LoVo (cell line): ENCODE measurements at regions not wholly inside any gene's neighbourhood (a gene's known extent, or its start where the extent isn't known, plus 50 kb on each side); places are given as distances from the start of the nearest gene placed in this dataset.
"Not testable (repeated sequence)": the region's sequence is repeated elsewhere in the genome, so short reads cannot be mapped to it uniquely, and the experiment has no call there.

Experiments used
- DNase-seq: peaks from one replicate; pipeline ENCODE4 v3.0.0-alpha.2; 2016; ENCODE audit warnings: low spot score

GRCh38 chr13:54415753-54416366, 1387.2 kb downstream of the OLFM4 start:
- no peak for DNase-seq

- not testable (repeated sequence) for DNase-seq
Measured at GRCh38 chr13:54422946-54423345, 1394.3 kb downstream of the OLFM4 start.

GRCh38 chr13:54424344-54424743, 1395.7 kb downstream of the OLFM4 start:
- DNase-seq, result no peak

- DNase-seq, result no peak
Measured at GRCh38 chr13:54433493-54434206, 1405.0 kb downstream of the OLFM4 start.

- DNase-seq, result not testable (repeated sequence)
Measured at GRCh38 chr13:54440853-54441400, 1412.3 kb downstream of the OLFM4 start.

- no peak for DNase-seq
Measured at GRCh38 chr13:54445453-54445852, 1416.8 kb downstream of the OLFM4 start.

GRCh38 chr13:54445865-54446264, 1417.3 kb downstream of the OLFM4 start:
- DNase-seq, result no peak

GRCh38 chr13:54449922-54450321, 1421.3 kb downstream of the OLFM4 start:
- no peak for DNase-seq

GRCh38 chr13:54484166-54484565, 1455.6 kb downstream of the OLFM4 start:
- DNase-seq, result no peak

- no peak for DNase-seq
Measured at GRCh38 chr13:54486421-54487166, 1458.0 kb downstream of the OLFM4 start.

- no peak for DNase-seq
Measured at GRCh38 chr13:54489359-54489758, 1460.7 kb downstream of the OLFM4 start.

- no peak for DNase-seq
Measured at GRCh38 chr13:54492995-54493394, 1464.4 kb downstream of the OLFM4 start.

- no peak for DNase-seq
Measured at GRCh38 chr13:54511366-54511765, 1482.8 kb downstream of the OLFM4 start.

- DNase-seq, result no peak
Measured at GRCh38 chr13:54513254-54513653, 1484.6 kb downstream of the OLFM4 start.

GRCh38 chr13:54536112-54536511, 1507.5 kb downstream of the OLFM4 start:
- no peak for DNase-seq

- no peak for DNase-seq
Measured at GRCh38 chr13:54563286-54563685, 1534.7 kb downstream of the OLFM4 start.

GRCh38 chr13:54572037-54572436, 1543.4 kb downstream of the OLFM4 start:
- not testable (repeated sequence) for DNase-seq

- DNase-seq, result no peak
Measured at GRCh38 chr13:54573186-54573585, 1544.6 kb downstream of the OLFM4 start.

GRCh38 chr13:54574791-54575190, 1546.2 kb downstream of the OLFM4 start:
- DNase-seq, result peak; percentile 32

- DNase-seq, result no peak
Measured at GRCh38 chr13:54591540-54591939, 1562.9 kb downstream of the OLFM4 start.

- DNase-seq, result no peak
Measured at GRCh38 chr13:54592201-54592600, 1563.6 kb downstream of the OLFM4 start.

- DNase-seq, result no peak
Measured at GRCh38 chr13:54593504-54593903, 1564.9 kb downstream of the OLFM4 start.
